GM21390 (cell line): ENCODE measurements at regions not wholly inside any gene's neighbourhood (a gene's known extent, or its start where the extent isn't known, plus 50 kb on each side); places are given as distances from the start of the nearest gene placed in this dataset.

Experiments
- ATAC-seq: cut with Tn5 transposase; IDR thresholded peaks from one replicate; pipeline ENCODE4 v1.9.1; 2021; ENCODE audit not compliant: unreplicated experiment

- ATAC-seq, result no peak
Measured at GRCh38 chr3:116929505-116930222, 220.1 kb downstream of the TUSC7 start.

DNA sequence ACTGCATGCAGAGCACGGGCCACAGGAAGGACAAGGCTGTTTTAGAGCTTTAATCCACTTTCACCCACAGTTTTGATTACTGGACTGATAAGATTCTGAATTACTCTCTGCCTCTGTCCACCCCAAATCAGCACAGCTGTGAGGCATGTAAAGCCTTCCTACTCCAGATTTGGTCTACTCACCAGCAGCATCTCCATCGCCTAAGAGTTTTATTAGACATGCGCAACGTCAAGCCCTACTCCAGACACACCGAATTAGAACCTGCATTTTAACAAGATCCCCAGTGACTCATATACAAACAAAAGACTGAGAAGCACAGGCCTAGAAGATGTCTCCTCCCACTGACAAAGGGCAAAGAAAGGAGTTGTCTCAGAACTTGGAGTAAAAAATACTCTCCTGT is 221.2 kb downstream of the TUSC7 start:
- no peak for ATAC-seq

- no peak for ATAC-seq
Measured at GRCh38 chr3:116939091-116939490, 229.5 kb downstream of the TUSC7 start.

- no peak for ATAC-seq
Measured at GRCh38 chr3:116939550-116939949, 230.0 kb downstream of the TUSC7 start.

DNA sequence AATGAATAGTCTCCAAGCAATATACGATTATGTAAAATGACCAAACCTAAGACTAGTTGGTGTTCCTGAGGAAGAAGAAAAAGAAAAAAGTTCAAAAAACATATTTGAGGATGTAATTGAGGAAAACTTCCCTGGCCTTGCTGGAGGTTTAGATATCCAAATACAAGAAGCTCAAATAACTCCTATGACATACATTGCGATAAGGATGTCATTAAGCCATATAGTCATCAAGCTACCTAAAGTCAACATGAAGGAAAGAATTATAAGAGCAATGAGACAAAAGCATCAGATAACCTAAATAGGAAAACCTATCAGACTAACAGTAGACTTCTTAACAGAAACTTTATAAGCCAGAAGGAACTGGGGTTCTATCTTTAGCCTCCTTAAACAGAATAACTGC is 231.1 kb downstream of the TUSC7 start:
- ATAC-seq, result no peak

- no peak for ATAC-seq
Measured at GRCh38 chr3:116946376-116946775, 236.8 kb downstream of the TUSC7 start.

- ATAC-seq, result no peak
Measured at GRCh38 chr3:116947148-116947547, 237.6 kb downstream of the TUSC7 start.

DNA sequence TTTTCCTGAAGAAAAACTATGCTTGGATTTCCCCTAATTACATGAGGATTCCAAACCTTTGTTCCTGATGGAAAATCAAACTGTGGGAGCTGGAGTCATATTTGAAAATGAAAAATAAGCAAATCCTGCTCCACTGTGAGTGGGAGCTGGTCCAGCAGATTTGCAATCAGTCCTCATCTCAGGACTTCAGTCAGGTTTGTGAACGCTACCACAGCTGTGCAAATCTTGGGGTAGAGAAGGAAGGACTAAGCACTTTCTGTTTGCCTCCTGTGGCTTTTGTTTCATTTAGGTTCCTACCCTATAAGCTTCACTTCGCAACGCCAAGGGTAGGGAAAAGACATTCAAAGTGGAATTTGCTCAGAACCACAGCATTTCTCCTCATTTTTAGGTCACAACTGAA is 238.2 kb downstream of the TUSC7 start:
- ATAC-seq, result no peak

GRCh38 chr3:116950301-116951055 is 240.9 kb downstream of the TUSC7 start:
- no peak for ATAC-seq

- no peak for ATAC-seq
Measured at GRCh38 chr3:116951610-116952009, 242.0 kb downstream of the TUSC7 start.

DNA sequence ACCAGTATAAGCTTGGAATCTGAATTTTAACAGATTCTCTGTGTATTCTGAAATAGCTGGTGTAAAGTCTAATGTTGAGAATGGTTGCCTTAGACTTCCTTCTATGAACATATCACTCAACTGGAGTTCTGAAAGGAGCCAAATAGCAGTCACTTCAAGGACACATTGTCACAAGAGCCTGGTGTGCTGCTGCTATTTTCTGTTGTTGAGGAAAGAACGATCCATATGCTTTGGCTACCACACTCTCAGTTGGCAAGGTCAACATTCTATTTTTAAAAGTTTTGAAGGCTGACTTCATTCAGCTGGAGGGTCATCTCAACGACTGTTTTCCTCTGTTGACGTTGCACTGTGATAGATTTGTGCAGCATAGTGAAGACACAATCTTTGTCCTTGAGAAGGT is 248.7 kb downstream of the TUSC7 start:
- ATAC-seq, result no peak

- no peak for ATAC-seq
Measured at GRCh38 chr3:116961106-116961505, 251.5 kb downstream of the TUSC7 start.

DNA sequence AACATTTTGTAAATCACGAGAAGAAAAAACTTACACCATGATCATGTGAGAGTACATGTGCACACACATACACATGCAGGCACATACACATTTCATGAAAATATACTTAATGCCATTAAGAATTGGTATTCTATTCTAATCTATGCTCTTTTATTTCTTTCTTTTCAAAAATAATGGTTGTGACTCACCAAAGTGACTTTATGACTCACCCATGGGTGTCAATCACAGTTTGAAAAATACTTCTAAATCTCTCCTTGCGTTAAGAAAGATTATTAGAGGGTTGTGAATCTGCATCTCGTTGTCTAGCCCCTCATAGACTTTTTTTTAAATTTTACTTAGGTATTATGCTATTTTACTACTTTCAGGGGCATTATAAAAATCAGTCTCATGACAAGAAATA is 254.2 kb downstream of the TUSC7 start:
- ATAC-seq, result no peak

GRCh38 chr3:116966649-116967048 is 257.1 kb downstream of the TUSC7 start:
- no peak for ATAC-seq

DNA sequence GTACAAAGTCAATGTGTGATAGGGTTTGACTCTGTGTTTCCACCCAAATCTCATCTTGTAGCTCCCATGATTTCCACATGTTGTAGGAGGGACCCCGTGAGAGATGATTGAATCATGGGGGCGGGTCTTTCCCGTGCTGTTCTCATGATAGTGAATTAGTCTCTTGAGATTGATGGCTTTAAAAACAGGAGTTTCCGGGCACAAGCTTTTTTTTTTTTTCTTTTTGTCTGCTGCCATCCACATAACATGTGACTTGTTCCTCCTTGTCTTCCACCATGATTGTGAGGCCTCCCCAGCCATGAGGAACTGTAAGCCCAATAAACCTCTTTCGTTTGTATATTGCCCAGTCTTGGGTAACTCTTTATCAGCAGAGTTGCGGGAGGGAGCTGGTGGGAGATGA is 259.6 kb downstream of the TUSC7 start:
- no peak for ATAC-seq

- ATAC-seq, result no peak
Measured at GRCh38 chr3:116969646-116970045, 260.1 kb downstream of the TUSC7 start.

DNA sequence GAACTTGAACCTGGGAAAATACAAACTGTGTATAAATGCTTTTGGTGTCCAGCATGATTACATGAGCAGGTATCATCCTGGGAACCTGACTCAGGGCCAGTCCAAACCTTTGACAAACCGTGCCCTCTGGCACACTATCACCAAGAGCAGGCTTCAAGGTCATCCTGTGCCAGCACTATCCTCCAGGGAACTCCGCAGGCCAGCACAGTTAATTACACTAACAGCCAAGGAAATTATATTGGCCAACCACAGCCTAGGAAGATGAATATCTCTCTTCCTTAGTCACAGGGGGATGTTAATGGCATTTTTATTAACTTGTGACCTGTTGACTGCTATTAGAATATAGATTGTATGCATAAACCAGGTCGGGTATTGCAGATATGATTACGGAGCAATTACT is 262.0 kb downstream of the TUSC7 start:
- no peak for ATAC-seq

- ATAC-seq, result no peak
Measured at GRCh38 chr3:116974702-116975101, 265.1 kb downstream of the TUSC7 start.

GRCh38 chr3:116977441-116977840 is 267.9 kb downstream of the TUSC7 start:
- no peak for ATAC-seq

DNA sequence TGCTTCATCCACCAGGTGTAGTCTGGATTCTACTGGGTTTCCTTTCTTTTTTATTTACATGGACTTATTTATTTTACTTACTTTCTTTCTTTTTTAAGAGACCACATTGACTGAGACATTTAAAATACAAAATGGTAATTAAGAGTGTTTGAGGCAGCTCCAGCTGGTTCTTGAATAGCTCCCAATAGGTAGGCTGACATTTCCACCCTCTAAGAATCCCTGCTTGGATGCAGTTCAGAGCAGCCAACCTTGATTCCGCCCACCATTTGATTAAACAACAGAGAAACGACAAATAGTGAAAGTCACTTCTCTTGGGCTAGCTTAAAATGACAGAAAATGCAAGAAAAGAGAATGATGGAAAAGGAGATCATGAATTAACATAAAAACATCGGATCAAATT is 270.5 kb downstream of the TUSC7 start:
- no peak for ATAC-seq

DNA sequence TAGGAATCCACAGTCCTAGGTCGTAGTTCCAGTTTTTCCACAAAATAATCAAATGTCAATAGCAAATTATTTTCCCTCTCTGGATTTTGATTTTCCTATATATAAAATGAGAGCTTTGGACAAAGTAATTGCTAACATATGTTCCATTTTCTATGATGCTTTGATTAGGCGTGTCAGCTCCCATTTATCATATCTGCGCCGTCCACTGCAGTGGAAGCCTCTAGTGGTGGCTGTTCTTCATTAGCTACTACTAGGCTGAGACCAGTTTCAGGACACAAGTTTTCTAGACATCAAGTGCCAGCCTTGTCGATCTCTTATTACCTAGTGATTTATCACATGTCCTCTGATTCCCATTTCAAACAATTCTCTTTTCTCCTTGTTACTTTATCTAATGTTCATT is 271.5 kb downstream of the TUSC7 start:
- no peak for ATAC-seq

GRCh38 chr3:116984301-116984700 is 274.7 kb downstream of the TUSC7 start:
- ATAC-seq, result no peak
